Ishikawa (cell line): ENCODE measurements at regions not wholly inside any gene's neighbourhood (a gene's known extent, or its start where the extent isn't known, plus 50 kb on each side); places are given as distances from the start of the nearest gene placed in this dataset.

Experiments used
- CEBPB ChIP-seq: IDR thresholded peaks from 2 replicates; pipeline ENCODE4 v1.6.1; 2012
- CREB1 ChIP-seq: IDR thresholded peaks from 2 replicates; pipeline ENCODE4 v1.6.1; 2012; ENCODE audit warnings: low read depth
- EGR1 ChIP-seq: IDR thresholded peaks from 2 replicates; pipeline ENCODE4 v1.6.1; 2012
- EP300 ChIP-seq: IDR thresholded peaks from 2 replicates; pipeline ENCODE4 v1.6.1; 2012; ENCODE audit warnings: borderline replicate concordance
- FOXM1 ChIP-seq: IDR thresholded peaks from 2 replicates; pipeline ENCODE4 v1.6.1; 2012; ENCODE audit warnings: low read depth, borderline replicate concordance
- RAD21 ChIP-seq: IDR thresholded peaks from 2 replicates; pipeline ENCODE4 v1.6.1; 2012; ENCODE audit warnings: low read depth
- TAF1 ChIP-seq: IDR thresholded peaks from 2 replicates; pipeline ENCODE4 v1.6.1; 2012; ENCODE audit warnings: low read depth, mild to moderate bottlenecking
- TEAD4 ChIP-seq: IDR thresholded peaks from 2 replicates; pipeline ENCODE4 v1.6.1; 2012
- YY1 ChIP-seq: IDR thresholded peaks from 2 replicates; pipeline ENCODE4 v1.6.1; 2012; ENCODE audit warnings: low read depth
- TF ChIP-seq, protein P1 (sequence below): IDR thresholded peaks from 2 replicates; pipeline ENCODE4 v1.6.1; 2012; ENCODE audit warnings: low read depth, mild to moderate bottlenecking
- TF ChIP-seq, protein P2 (sequence below): IDR thresholded peaks from 2 replicates; pipeline ENCODE4 v1.6.1; 2012
- TF ChIP-seq, protein P3 (sequence below): IDR thresholded peaks from 2 replicates; pipeline ENCODE4 v1.6.1; 2012

DNA sequence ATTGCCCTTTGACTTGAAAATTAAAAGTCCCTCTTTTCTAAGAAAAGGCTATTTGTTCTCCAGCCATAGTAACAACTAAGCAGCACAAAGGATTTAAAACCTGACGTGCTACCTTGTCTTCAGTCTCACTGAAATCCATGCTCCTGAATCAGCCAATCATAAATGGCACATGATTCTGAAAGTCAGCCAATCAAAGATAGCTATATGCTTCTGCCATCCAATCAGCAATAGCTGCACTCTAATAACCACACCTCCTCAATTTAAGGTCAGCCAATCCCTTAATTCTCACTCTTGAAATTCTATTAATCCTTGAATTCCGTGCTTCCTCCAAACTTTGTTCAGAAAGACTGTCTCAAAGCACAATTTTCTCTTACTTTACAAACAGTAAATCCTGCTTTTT is 53.5 kb upstream of the ACAN start:
- TF ChIP-seq RAD21 (no peak), TAF1 (no peak), YY1 (no peak), EP300 (no peak), FOXM1 (no peak), TEAD4 (no peak), CEBPB (no peak), CREB1 (no peak), EGR1 (no peak)
- TF ChIP-seq, protein P1, sequence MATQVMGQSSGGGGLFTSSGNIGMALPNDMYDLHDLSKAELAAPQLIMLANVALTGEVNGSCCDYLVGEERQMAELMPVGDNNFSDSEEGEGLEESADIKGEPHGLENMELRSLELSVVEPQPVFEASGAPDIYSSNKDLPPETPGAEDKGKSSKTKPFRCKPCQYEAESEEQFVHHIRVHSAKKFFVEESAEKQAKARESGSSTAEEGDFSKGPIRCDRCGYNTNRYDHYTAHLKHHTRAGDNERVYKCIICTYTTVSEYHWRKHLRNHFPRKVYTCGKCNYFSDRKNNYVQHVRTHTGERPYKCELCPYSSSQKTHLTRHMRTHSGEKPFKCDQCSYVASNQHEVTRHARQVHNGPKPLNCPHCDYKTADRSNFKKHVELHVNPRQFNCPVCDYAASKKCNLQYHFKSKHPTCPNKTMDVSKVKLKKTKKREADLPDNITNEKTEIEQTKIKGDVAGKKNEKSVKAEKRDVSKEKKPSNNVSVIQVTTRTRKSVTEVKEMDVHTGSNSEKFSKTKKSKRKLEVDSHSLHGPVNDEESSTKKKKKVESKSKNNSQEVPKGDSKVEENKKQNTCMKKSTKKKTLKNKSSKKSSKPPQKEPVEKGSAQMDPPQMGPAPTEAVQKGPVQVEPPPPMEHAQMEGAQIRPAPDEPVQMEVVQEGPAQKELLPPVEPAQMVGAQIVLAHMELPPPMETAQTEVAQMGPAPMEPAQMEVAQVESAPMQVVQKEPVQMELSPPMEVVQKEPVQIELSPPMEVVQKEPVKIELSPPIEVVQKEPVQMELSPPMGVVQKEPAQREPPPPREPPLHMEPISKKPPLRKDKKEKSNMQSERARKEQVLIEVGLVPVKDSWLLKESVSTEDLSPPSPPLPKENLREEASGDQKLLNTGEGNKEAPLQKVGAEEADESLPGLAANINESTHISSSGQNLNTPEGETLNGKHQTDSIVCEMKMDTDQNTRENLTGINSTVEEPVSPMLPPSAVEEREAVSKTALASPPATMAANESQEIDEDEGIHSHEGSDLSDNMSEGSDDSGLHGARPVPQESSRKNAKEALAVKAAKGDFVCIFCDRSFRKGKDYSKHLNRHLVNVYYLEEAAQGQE, result no peak
- TF ChIP-seq, protein P2, sequence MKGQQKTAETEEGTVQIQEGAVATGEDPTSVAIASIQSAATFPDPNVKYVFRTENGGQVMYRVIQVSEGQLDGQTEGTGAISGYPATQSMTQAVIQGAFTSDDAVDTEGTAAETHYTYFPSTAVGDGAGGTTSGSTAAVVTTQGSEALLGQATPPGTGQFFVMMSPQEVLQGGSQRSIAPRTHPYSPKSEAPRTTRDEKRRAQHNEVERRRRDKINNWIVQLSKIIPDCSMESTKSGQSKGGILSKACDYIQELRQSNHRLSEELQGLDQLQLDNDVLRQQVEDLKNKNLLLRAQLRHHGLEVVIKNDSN, result no peak
- TF ChIP-seq, protein P3, sequence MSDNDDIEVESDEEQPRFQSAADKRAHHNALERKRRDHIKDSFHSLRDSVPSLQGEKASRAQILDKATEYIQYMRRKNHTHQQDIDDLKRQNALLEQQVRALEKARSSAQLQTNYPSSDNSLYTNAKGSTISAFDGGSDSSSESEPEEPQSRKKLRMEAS, result no peak
